ENCODE measurements at regions not wholly inside any gene's neighbourhood (a gene's known extent, or its start where the extent isn't known, plus 50 kb on each side); places are given as distances from the start of the nearest gene placed in this dataset.

GRCh38 chr16:82386761-82387160 is 216.7 kb upstream of the MPHOSPH6 start:
- DNase-seq (no peak), ATAC-seq (ENCODE audit: low read depth) (no peak)
- Histone ChIP-seq H3K27ac (ENCODE audit: insufficient read depth, low read length) (no peak overlapping the region), H3K36me3 (ENCODE audit: control insufficient read depth, insufficient read depth, low read length) (no peaks in the 10 kb centered on the region), H3K4me3 (ENCODE audit: insufficient read depth, low read depth, low read length) (no peak overlapping the region), H2BK120ac (ENCODE audit: low read depth, low read length) (no peak overlapping the region), H3K27me3 (ENCODE audit: control insufficient read depth, insufficient read depth, low read length) (no peaks in the 10 kb centered on the region; the same call in 1 of the 2 replicates), H2AK5ac (ENCODE audit: low read depth, low read length) (no peak overlapping the region), H2BK20ac (ENCODE audit: low read depth, low read length) (no peak overlapping the region), H3K4me2 (ENCODE audit: low read depth, low read length) (no peak overlapping the region), H2BK5ac (ENCODE audit: low read depth, low read length, poor library complexity, severe bottlenecking) (no peak overlapping the region), H3K14ac (replicated peaks; ENCODE audit: low read depth, low read length) (no peak overlapping the region), H3K23ac (ENCODE audit: low read depth, low read length) (no peak overlapping the region), H4K8ac (ENCODE audit: low read depth in 2 of 2, low read length in 2 of 2) (no peak overlapping the region), H4K91ac (ENCODE audit: insufficient read depth, low read depth, low read length) (no peak overlapping the region), H2AK9ac (replicated peaks; ENCODE audit: low read depth, low read length, poor library complexity) (no peak overlapping the region), H3K9me3 (ENCODE audit: control insufficient read depth, insufficient read depth, low read length) (no peaks in the 10 kb centered on the region), H3K79me1 (ENCODE audit: low read depth in 1 of 2, low read length in 2 of 2) (no peaks in the 10 kb centered on the region), H3K4ac (ENCODE audit: low read depth, low read length) (no peak overlapping the region), H3K9me1 (ENCODE audit: insufficient read depth, low read length) (no peaks in the 10 kb centered on the region), H3K4me1 (ENCODE audit: control insufficient read depth, insufficient read depth, low read length) (no peaks in the 10 kb centered on the region), H2BK15ac (ENCODE audit: low read depth, low read length) (no peak overlapping the region), H3K18ac (ENCODE audit: low read depth, low read length) (no peak overlapping the region), H3K9ac (ENCODE audit: low read depth, low read length) (no peak overlapping the region), H2AFZ (replicated peaks; ENCODE audit: low read length, poor library complexity) (no peak overlapping the region), H4K20me1 (ENCODE audit: insufficient read depth, low read length) (no peaks in the 10 kb centered on the region), H3K56ac (ENCODE audit: extremely low read depth, insufficient read depth, low read length) (no peak overlapping the region), H4K5ac (ENCODE audit: low read depth, low read length) (no peak overlapping the region)
- intact Hi-C loops (cut with micrococcal nuclease) = no loop called here
- no CpG with 5 or more reads among the region's 1 CpG for WGBS, 2 experiments (ENCODE audit: extremely low coverage in 2 of 2, insufficient read length in 1 of 2)
- BruUV-seq (replicated peaks) = no TSS peak
- POLR2A ChIA-PET (ENCODE audit: unreplicated experiment) = interaction anchor here (0.6 kb wide), 1 partner anchor 165 kb away, joined by 4 read pairs; no protein-coding TSS in a partner anchor
- no peak for TF ChIP-seq SMC3 (IDR thresholded peaks at IDR 0.05; ENCODE audit: low read depth, low read length)
- TF ChIP-seq MAFK (IDR thresholded peaks at IDR 0.05; ENCODE audit: low read depth, low read length) = no peak
- TF ChIP-seq RCOR1 (IDR thresholded peaks at IDR 0.05; ENCODE audit: insufficient replicate concordance, low read length) = no peak
- no peak for TF ChIP-seq BHLHE40 (IDR thresholded peaks at IDR 0.05; ENCODE audit: low read depth, low read length)
- TF ChIP-seq MXI1 (IDR thresholded peaks at IDR 0.05; ENCODE audit: borderline replicate concordance, low read depth, low read length) = no peak
- no peak for TF ChIP-seq RFX5 (IDR thresholded peaks at IDR 0.05; ENCODE audit: low read depth, low read length)
- no peak for TF ChIP-seq FOS (IDR thresholded peaks at IDR 0.05; ENCODE audit: low read depth, low read length)
- TF ChIP-seq NFE2L2 (IDR thresholded peaks at IDR 0.05; ENCODE audit: low read depth, low read length) = no peak
- no peak for TF ChIP-seq MAZ (IDR thresholded peaks at IDR 0.05; ENCODE audit: borderline replicate concordance, low read depth, low read length)
- TF ChIP-seq RAD21 (IDR thresholded peaks at IDR 0.05; ENCODE audit: low read length) = no peak
- TF ChIP-seq POLR2A (IDR thresholded peaks at IDR 0.05; ENCODE audit: low read depth, low read length) = no peak
- no peak for TF ChIP-seq USF2 (IDR thresholded peaks at IDR 0.05; ENCODE audit: low read depth, low read length)
- no peak for TF ChIP-seq CHD1 (IDR thresholded peaks at IDR 0.05; ENCODE audit: low read depth, low read length)
- in situ Hi-C loops (cut with MboI; ENCODE audit: low sequenced_read_pairs) = no loop called here
- CTCF ChIA-PET = interaction anchor here (0.5 kb wide), 1 partner anchor 440 kb away, joined by 3 read pairs; no protein-coding TSS in a partner anchor
- dilution Hi-C loops (cut with HindIII; ENCODE audit: low sequenced_read_pairs, unreplicated experiment) = no loop called here
